Activated T-helper 1 cell treated with anti-CD3 and anti-CD28 coated beads, Interleukin-12 subunit alpha, Interleukin-12 subunit beta, Interleukin-2, Interleukin-4 antibody, amounts not matched to agents 30 ng/mL and 10 ng/mL and 1 ng/mL, durations not matched to agents 14 hours and 24 hours and 36 hours (primary cell): ENCODE measurements at regions not wholly inside any gene's neighbourhood (a gene's known extent, or its start where the extent isn't known, plus 50 kb on each side); places are given as distances from the start of the nearest gene placed in this dataset.

Source experiments
- DNase-seq: peaks from one replicate; pipeline ENCODE4 v3.0.0; 2021; ENCODE audit warnings: low spot score
- H3K27ac Mint-ChIP-seq: one replicate; pipeline ENCODE4 v1.8.0; 2021; ENCODE audit warnings: mild to moderate bottlenecking, mixed read lengths
- H3K27me3 Mint-ChIP-seq: one replicate; pipeline ENCODE4 v1.8.0; 2022; ENCODE audit warnings: mild to moderate bottlenecking, moderate library complexity, mixed read lengths; ENCODE audit not compliant: insufficient read depth
- H3K36me3 Mint-ChIP-seq: one replicate; pipeline ENCODE4 v1.8.0; 2021; ENCODE audit warnings: low read depth, mixed read lengths
- H3K4me1 Mint-ChIP-seq: one replicate; pipeline ENCODE4 v1.8.0; 2021; ENCODE audit warnings: low read depth, mixed read lengths
- H3K4me3 Mint-ChIP-seq: one replicate; pipeline ENCODE4 v1.8.0; 2021; ENCODE audit warnings: mild to moderate bottlenecking, moderate library complexity, mixed read lengths
- H3K9me3 Mint-ChIP-seq: one replicate; pipeline ENCODE4 v1.8.0; 2021; ENCODE audit warnings: mixed read lengths
- intact Hi-C: fragments of 100-400 bp; cut with micrococcal nuclease; formaldehyde crosslinking; loops from one replicate; pipeline ENCODE4 v1.15.1; 2024

- Mint-ChIP-seq H3K4me1 (no peaks in the 10 kb centered on the region), H3K9me3 (no peaks in the 10 kb centered on the region), H3K27me3 (peaks cover 5% of the 10 kb centered on the region), H3K36me3 (no peaks in the 10 kb centered on the region), H3K4me3 (no peak overlapping the region), H3K27ac (no peak overlapping the region)
- no peak for DNase-seq
- intact Hi-C loops: no loop called here
Observed at GRCh38 chr18:24674200-24674599, 213.8 kb downstream of the HRH4 start.

- Mint-ChIP-seq H3K9me3 (no peaks in the 10 kb centered on the region), H3K4me3 (no peak overlapping the region), H3K27me3 (peaks cover 6% of the 10 kb centered on the region), H3K36me3 (no peaks in the 10 kb centered on the region), H3K4me1 (no peaks in the 10 kb centered on the region), H3K27ac (no peak overlapping the region)
- no peak for DNase-seq
- intact Hi-C loops: no loop called here
Observed at GRCh38 chr18:24674605-24675004, 214.2 kb downstream of the HRH4 start.

GRCh38 chr18:24677011-24677410, 216.6 kb downstream of the HRH4 start:
- intact Hi-C loops: no loop called here

GRCh38 chr18:24678107-24678506, 217.7 kb downstream of the HRH4 start:
- Mint-ChIP-seq H3K27ac (no peak overlapping the region), H3K36me3 (no peaks in the 10 kb centered on the region), H3K4me3 (no peak overlapping the region), H3K9me3 (no peaks in the 10 kb centered on the region), H3K27me3 (peaks cover 3% of the 10 kb centered on the region), H3K4me1 (no peaks in the 10 kb centered on the region)
- DNase-seq: no peak
- intact Hi-C loops: no loop called here

More at GRCh38 chr18:24677011-24677410, 216.6 kb downstream of the HRH4 start:
- Mint-ChIP-seq H3K9me3 (no peaks in the 10 kb centered on the region), H3K27ac (no peak overlapping the region), H3K27me3 (peaks cover 3% of the 10 kb centered on the region), H3K4me1 (no peaks in the 10 kb centered on the region), H3K4me3 (no peak overlapping the region), H3K36me3 (no peaks in the 10 kb centered on the region)
- DNase-seq: no peak

- Mint-ChIP-seq H3K9me3 (no peaks in the 10 kb centered on the region), H3K4me3 (no peak overlapping the region), H3K4me1 (no peaks in the 10 kb centered on the region), H3K27ac (no peak overlapping the region), H3K27me3 (peaks cover 3% of the 10 kb centered on the region), H3K36me3 (no peaks in the 10 kb centered on the region)
- no peak for DNase-seq
- intact Hi-C loops: no loop called here
Observed at GRCh38 chr18:24678626-24679025, 218.2 kb downstream of the HRH4 start.

GRCh38 chr18:24679062-24679461, 218.6 kb downstream of the HRH4 start:
- Mint-ChIP-seq H3K36me3 (no peaks in the 10 kb centered on the region), H3K4me3 (no peak overlapping the region), H3K4me1 (no peaks in the 10 kb centered on the region), H3K9me3 (no peaks in the 10 kb centered on the region), H3K27me3 (peaks cover 3% of the 10 kb centered on the region), H3K27ac (no peak overlapping the region)
- intact Hi-C loops: no loop called here
- DNase-seq: no peak

GRCh38 chr18:24683925-24684324, 223.5 kb downstream of the HRH4 start:
- Mint-ChIP-seq H3K36me3 (no peaks in the 10 kb centered on the region), H3K27ac (no peak overlapping the region), H3K4me1 (no peaks in the 10 kb centered on the region), H3K9me3 (no peaks in the 10 kb centered on the region), H3K27me3 (peaks cover 3% of the 10 kb centered on the region), H3K4me3 (no peak overlapping the region)
- DNase-seq: no peak
- intact Hi-C loops: no loop called here

GRCh38 chr18:24685254-24685959, 225.0 kb downstream of the HRH4 start:
- no peak for DNase-seq
- no peaks in the 10 kb centered on the region for H3K36me3 Mint-ChIP-seq
- no peak overlapping the region for H3K4me3 Mint-ChIP-seq
- H3K9me3 Mint-ChIP-seq: no peaks in the 10 kb centered on the region
- intact Hi-C loops: no loop called here
- H3K4me1 Mint-ChIP-seq: no peaks in the 10 kb centered on the region
- H3K27me3 Mint-ChIP-seq: no peaks in the 10 kb centered on the region
- no peak overlapping the region for H3K27ac Mint-ChIP-seq

- no peaks in the 10 kb centered on the region for H3K4me1 Mint-ChIP-seq
- no peak overlapping the region for H3K27ac Mint-ChIP-seq
- no peak for DNase-seq
- H3K4me3 Mint-ChIP-seq: no peak overlapping the region
- no peaks in the 10 kb centered on the region for H3K27me3 Mint-ChIP-seq
- intact Hi-C loops: no loop called here
- H3K9me3 Mint-ChIP-seq: peaks cover 12% of the 10 kb centered on the region
- H3K36me3 Mint-ChIP-seq: no peaks in the 10 kb centered on the region
Observed at GRCh38 chr18:24695168-24695567, 234.7 kb downstream of the HRH4 start.

- no peak overlapping the region for H3K4me3 Mint-ChIP-seq
- no peak for DNase-seq
- H3K27me3 Mint-ChIP-seq: peaks cover 3% of the 10 kb centered on the region
- intact Hi-C loops: no loop called here
- no peaks in the 10 kb centered on the region for H3K36me3 Mint-ChIP-seq
- H3K9me3 Mint-ChIP-seq: peaks cover 12% of the 10 kb centered on the region
- H3K4me1 Mint-ChIP-seq: no peaks in the 10 kb centered on the region
- no peak overlapping the region for H3K27ac Mint-ChIP-seq
Observed at GRCh38 chr18:24702001-24702515, 241.6 kb downstream of the HRH4 start.

GRCh38 chr18:24703316-24703715, 242.9 kb downstream of the HRH4 start:
- Mint-ChIP-seq H3K27me3 (peaks cover 3% of the 10 kb centered on the region), H3K9me3 (peaks cover 12% of the 10 kb centered on the region), H3K4me3 (no peak overlapping the region), H3K27ac (no peak overlapping the region), H3K36me3 (no peaks in the 10 kb centered on the region), H3K4me1 (no peaks in the 10 kb centered on the region)
- DNase-seq: no peak
- intact Hi-C loops: no loop called here

- H3K4me3 Mint-ChIP-seq: no peak overlapping the region
- H3K27ac Mint-ChIP-seq: no peak overlapping the region
- H3K27me3 Mint-ChIP-seq: peaks cover 3% of the 10 kb centered on the region
- H3K36me3 Mint-ChIP-seq: no peaks in the 10 kb centered on the region
- H3K9me3 Mint-ChIP-seq: peaks cover 16% of the 10 kb centered on the region
- intact Hi-C loops: no loop called here
- DNase-seq: no peak
- no peaks in the 10 kb centered on the region for H3K4me1 Mint-ChIP-seq
Observed at GRCh38 chr18:24704946-24705630, 244.7 kb downstream of the HRH4 start.

GRCh38 chr18:24710474-24710873, 250.0 kb downstream of the HRH4 start:
- Mint-ChIP-seq H3K9me3 (peaks cover 4% of the 10 kb centered on the region), H3K27me3 (peaks cover 3% of the 10 kb centered on the region), H3K4me1 (no peaks in the 10 kb centered on the region), H3K4me3 (no peak overlapping the region), H3K27ac (no peak overlapping the region), H3K36me3 (no peaks in the 10 kb centered on the region)
- intact Hi-C loops: no loop called here
- DNase-seq: no peak
